ENCODE measurements at regions not wholly inside any gene's neighbourhood (a gene's known extent, or its start where the extent isn't known, plus 50 kb on each side); places are given as distances from the start of the nearest gene placed in this dataset.

DNA sequence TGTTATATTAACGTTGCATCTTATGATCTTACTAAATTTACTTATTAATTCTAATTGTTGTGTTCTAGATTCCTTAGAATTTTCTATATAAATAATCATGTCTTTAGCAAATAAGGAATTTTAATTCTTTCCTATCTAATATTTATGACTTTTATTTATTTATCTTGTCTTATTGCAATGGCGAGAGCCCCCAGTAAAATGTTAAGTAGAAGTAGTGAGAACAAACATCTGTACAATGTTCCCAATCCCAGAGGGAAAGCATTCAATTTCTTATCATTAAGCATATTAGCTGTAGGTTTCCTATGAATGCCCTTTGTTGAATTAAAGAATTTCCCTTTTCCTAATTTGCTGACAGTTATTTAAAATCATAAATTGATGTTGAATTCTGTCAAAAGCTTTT is 203.7 kb upstream of the OTX2 start:
- TF ChIP-seq, protein P1, sequence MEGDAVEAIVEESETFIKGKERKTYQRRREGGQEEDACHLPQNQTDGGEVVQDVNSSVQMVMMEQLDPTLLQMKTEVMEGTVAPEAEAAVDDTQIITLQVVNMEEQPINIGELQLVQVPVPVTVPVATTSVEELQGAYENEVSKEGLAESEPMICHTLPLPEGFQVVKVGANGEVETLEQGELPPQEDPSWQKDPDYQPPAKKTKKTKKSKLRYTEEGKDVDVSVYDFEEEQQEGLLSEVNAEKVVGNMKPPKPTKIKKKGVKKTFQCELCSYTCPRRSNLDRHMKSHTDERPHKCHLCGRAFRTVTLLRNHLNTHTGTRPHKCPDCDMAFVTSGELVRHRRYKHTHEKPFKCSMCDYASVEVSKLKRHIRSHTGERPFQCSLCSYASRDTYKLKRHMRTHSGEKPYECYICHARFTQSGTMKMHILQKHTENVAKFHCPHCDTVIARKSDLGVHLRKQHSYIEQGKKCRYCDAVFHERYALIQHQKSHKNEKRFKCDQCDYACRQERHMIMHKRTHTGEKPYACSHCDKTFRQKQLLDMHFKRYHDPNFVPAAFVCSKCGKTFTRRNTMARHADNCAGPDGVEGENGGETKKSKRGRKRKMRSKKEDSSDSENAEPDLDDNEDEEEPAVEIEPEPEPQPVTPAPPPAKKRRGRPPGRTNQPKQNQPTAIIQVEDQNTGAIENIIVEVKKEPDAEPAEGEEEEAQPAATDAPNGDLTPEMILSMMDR (IDR thresholded peaks at IDR 0.05; ENCODE audit: poor library complexity) = no peak
- no peak for TF ChIP-seq EZH2 (IDR thresholded peaks at IDR 0.05; ENCODE audit: borderline replicate concordance)

Measured in hepatocyte (in vitro differentiated cells).